OCI-LY7 (cell line): ENCODE measurements at regions not wholly inside any gene's neighbourhood (a gene's known extent, or its start where the extent isn't known, plus 50 kb on each side); places are given as distances from the start of the nearest gene placed in this dataset.

Experiments
- BruUV-seq: library from RNA; stranded (reverse); fragments of 400-500 nt; replicated peaks from 2 replicates; lab custom pipeline; 2021; lab: Mats Ljungman, UMichigan
- CTCF ChIA-PET: fragments of 300-600 bp; sonication (Branson Sonifier 250); formaldehyde crosslinking; loops from one replicate; lab custom pipeline; 2022; ENCODE audit warnings: antibody characterized with exemption; ENCODE audit not compliant: unreplicated experiment; lab: Charles Lee
- POLR2A ChIA-PET: fragments of 300-600 bp; sonication (Branson Sonifier 250); formaldehyde crosslinking; loops from one replicate; lab custom pipeline; 2022; ENCODE audit warnings: antibody characterized with exemption; lab: Charles Lee
- DNase-seq: peaks from one replicate; pipeline ENCODE4 v3.0.0-alpha.2; 2015; ENCODE audit warnings: low spot score
- H2AFZ ChIP-seq: fragments of 200-600 bp; sonication (generic), shearing (Covaris generic); 2 replicates; pipeline ENCODE4 v1.6.1; 2014; ENCODE audit warnings: mild to moderate bottlenecking, antibody characterized with exemption, low read length, moderate library complexity
- H3K27ac ChIP-seq: fragments of 200-600 bp; sonication (generic); 2 replicates; pipeline ENCODE4 v1.5.1; 2014; ENCODE audit warnings: mixed run types, low read depth, mild to moderate bottlenecking, moderate library complexity, low read length, inconsistent platforms; ENCODE audit not compliant: poor library complexity, severe bottlenecking
- H3K36me3 ChIP-seq: fragments of 200-600 bp; sonication (generic); 2 replicates; pipeline ENCODE4 v1.6.1; 2014; ENCODE audit warnings: mild to moderate bottlenecking, antibody characterized with exemption, low read length, moderate library complexity, mixed read lengths; ENCODE audit not compliant: insufficient read depth
- H3K4me1 ChIP-seq: fragments of 200-600 bp; sonication (generic); 2 replicates; pipeline ENCODE4 v1.5.1; 2014; ENCODE audit warnings: mild to moderate bottlenecking, low read length; ENCODE audit not compliant: insufficient read depth, poor library complexity, severe bottlenecking
- H3K4me2 ChIP-seq: fragments of 200-600 bp; sonication (generic); 2 replicates; pipeline ENCODE4 v1.6.1; 2014; ENCODE audit warnings: mild to moderate bottlenecking, low read length
- H3K4me3 ChIP-seq: fragments of 200-600 bp; sonication (generic); 2 replicates; pipeline ENCODE4 v1.5.1; 2014; ENCODE audit warnings: mild to moderate bottlenecking, low read depth, low read length; ENCODE audit not compliant: poor library complexity, severe bottlenecking
- H3K79me2 ChIP-seq: fragments of 200-600 bp; sonication (generic); 2 replicates; pipeline ENCODE4 v1.6.1; 2016; ENCODE audit warnings: low read depth, mild to moderate bottlenecking, low read length, moderate library complexity, mixed read lengths; ENCODE audit not compliant: insufficient read depth
- H3K9me2 ChIP-seq: fragments of 200-600 bp; sonication (generic); 2 replicates; pipeline ENCODE4 v1.6.1; 2016; ENCODE audit warnings: mild to moderate bottlenecking, low read length, mixed read lengths; ENCODE audit not compliant: insufficient read depth
- H3K9me3 ChIP-seq: fragments of 200-600 bp; sonication (generic); 2 replicates; pipeline ENCODE4 v1.6.1; 2014; ENCODE audit warnings: mild to moderate bottlenecking, mixed run types, low read length, mixed read lengths
- H4K20me1 ChIP-seq: fragments of 200-600 bp; sonication (generic); 2 replicates; pipeline ENCODE4 v1.6.1; 2014; ENCODE audit warnings: mild to moderate bottlenecking, antibody characterized with exemption, low read length, moderate library complexity, mixed read lengths; ENCODE audit not compliant: insufficient read depth
- EZH2phosphoT487 ChIP-seq: fragments of 200-600 bp; sonication (generic); IDR thresholded peaks from 2 replicates; pipeline ENCODE4 v1.6.1; 2018; ENCODE audit warnings: low read depth, borderline replicate concordance, mild to moderate bottlenecking, mixed run types, antibody characterized with exemption, low read length, moderate library complexity, mixed read lengths
- intact Hi-C: fragments of 100-400 bp; cut with micrococcal nuclease; formaldehyde crosslinking; loops from one replicate; pipeline ENCODE4 v1.10.0; 2022; ENCODE audit not compliant: unreplicated experiment
- TF ChIP-seq, protein P1 (sequence below): fragments of 200-600 bp; sonication (generic); conservative IDR thresholded peaks from 2 replicates; pipeline ENCODE4 v1.5.1; 2014; ENCODE audit warnings: mild to moderate bottlenecking, antibody characterized with exemption, low read length, moderate library complexity, mixed read lengths

DNA sequence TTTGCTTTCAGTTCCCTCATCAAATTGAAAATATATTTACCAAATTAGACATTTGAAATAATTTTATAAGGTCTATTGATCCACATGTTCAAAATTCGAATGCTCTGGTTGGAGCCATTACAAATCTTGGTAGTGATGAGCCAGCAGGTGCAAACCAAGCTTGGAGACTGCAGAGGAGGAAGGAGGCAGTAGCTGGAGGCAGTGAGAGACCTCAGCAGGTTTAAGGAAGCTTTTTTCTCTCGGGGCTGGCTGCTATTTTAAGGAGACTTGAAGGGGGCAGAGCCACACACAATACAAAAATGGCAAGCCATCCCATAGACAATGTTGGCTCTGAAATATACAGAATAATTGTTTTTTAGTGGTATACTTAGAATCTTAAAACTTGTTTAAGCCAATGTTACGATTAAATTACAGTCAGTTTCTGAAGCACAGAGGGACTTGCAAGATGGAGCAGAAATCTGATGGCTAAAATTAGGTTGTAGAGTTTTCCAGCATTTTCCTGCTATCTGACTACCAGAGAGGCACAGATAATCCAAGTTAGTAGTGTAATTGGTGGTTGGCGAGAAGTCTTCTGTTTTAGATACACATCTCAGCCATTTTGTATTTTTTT, 185.8 kb downstream of the SNX10 start:
- H2AFZ ChIP-seq = no peak overlapping the region
- no peaks in the 10 kb centered on the region for H3K4me1 ChIP-seq
- no peak overlapping the region for H3K4me3 ChIP-seq
- H3K79me2 ChIP-seq = no peaks in the 10 kb centered on the region
- intact Hi-C loops = no loop called here
- CTCF ChIA-PET = no interaction called here
- no peaks in the 10 kb centered on the region for H3K36me3 ChIP-seq
- no TSS peak for BruUV-seq
- H3K27ac ChIP-seq = no peak overlapping the region
- POLR2A ChIA-PET = interaction anchor here (0.6 kb wide), 1 partner anchor 23 kb away, joined by 3 read pairs; no protein-coding TSS in a partner anchor
- TF ChIP-seq, protein P1, sequence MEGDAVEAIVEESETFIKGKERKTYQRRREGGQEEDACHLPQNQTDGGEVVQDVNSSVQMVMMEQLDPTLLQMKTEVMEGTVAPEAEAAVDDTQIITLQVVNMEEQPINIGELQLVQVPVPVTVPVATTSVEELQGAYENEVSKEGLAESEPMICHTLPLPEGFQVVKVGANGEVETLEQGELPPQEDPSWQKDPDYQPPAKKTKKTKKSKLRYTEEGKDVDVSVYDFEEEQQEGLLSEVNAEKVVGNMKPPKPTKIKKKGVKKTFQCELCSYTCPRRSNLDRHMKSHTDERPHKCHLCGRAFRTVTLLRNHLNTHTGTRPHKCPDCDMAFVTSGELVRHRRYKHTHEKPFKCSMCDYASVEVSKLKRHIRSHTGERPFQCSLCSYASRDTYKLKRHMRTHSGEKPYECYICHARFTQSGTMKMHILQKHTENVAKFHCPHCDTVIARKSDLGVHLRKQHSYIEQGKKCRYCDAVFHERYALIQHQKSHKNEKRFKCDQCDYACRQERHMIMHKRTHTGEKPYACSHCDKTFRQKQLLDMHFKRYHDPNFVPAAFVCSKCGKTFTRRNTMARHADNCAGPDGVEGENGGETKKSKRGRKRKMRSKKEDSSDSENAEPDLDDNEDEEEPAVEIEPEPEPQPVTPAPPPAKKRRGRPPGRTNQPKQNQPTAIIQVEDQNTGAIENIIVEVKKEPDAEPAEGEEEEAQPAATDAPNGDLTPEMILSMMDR = no peak
- no peak for TF ChIP-seq EZH2phosphoT487
- H4K20me1 ChIP-seq = no peaks in the 10 kb centered on the region
- no peaks in the 10 kb centered on the region for H3K9me2 ChIP-seq
- H3K4me2 ChIP-seq = no peak overlapping the region
- DNase-seq = no peak
- H3K9me3 ChIP-seq = no peaks in the 10 kb centered on the region

GRCh38 chr7:26478550-26478949, 186.9 kb downstream of the SNX10 start:
- no peaks in the 10 kb centered on the region for H3K4me1 ChIP-seq
- no peak for DNase-seq
- no peaks in the 10 kb centered on the region for H3K79me2 ChIP-seq
- H3K9me2 ChIP-seq = no peaks in the 10 kb centered on the region
- no TSS peak for BruUV-seq
- intact Hi-C loops = no loop called here
- no peak overlapping the region for H3K27ac ChIP-seq
- ChIA-PET POLR2A (no interaction called here), CTCF (no interaction called here)
- H2AFZ ChIP-seq = no peak overlapping the region
- H4K20me1 ChIP-seq = no peaks in the 10 kb centered on the region
- no peak overlapping the region for H3K4me2 ChIP-seq
- H3K4me3 ChIP-seq = no peak overlapping the region
- no peaks in the 10 kb centered on the region for H3K36me3 ChIP-seq
- TF ChIP-seq, protein P1 = no peak
- TF ChIP-seq EZH2phosphoT487 = no peak
- no peaks in the 10 kb centered on the region for H3K9me3 ChIP-seq

DNA sequence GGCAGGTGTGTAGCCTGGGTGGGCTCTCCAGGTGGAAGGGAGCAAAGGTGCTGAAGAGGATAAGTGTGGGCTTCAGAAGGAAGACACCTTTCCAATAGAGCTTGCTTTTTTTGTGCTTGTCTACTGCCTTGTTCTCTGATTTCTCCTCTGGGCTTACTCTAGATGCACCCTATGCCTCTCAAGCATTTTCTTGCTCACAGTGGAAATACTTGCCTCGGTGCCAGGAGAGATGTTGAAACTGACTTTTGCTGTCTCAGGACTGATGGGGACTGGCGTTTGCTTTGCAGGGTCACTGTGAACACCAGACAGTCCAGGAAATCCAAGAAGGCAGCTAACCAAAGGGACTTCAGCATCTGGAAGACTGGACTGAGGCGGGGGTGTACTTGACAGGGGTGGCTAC, 187.9 kb downstream of the SNX10 start:
- H3K27ac ChIP-seq = no peak overlapping the region
- TF ChIP-seq, protein P1 = no peak
- no peak for TF ChIP-seq EZH2phosphoT487
- no peaks in the 10 kb centered on the region for H3K79me2 ChIP-seq
- H2AFZ ChIP-seq = no peak overlapping the region
- no TSS peak for BruUV-seq
- H3K4me2 ChIP-seq = no peak overlapping the region
- no peaks in the 10 kb centered on the region for H3K9me3 ChIP-seq
- no peaks in the 10 kb centered on the region for H4K20me1 ChIP-seq
- DNase-seq = no peak
- H3K4me3 ChIP-seq = no peak overlapping the region
- POLR2A ChIA-PET = no interaction called here
- H3K9me2 ChIP-seq = no peaks in the 10 kb centered on the region
- intact Hi-C loops = no loop called here
- no peaks in the 10 kb centered on the region for H3K4me1 ChIP-seq
- no peaks in the 10 kb centered on the region for H3K36me3 ChIP-seq
- CTCF ChIA-PET = no interaction called here
